H7 (cell line): ENCODE measurements at regions not wholly inside any gene's neighbourhood (a gene's known extent, or its start where the extent isn't known, plus 50 kb on each side); places are given as distances from the start of the nearest gene placed in this dataset.

Experiments used
- DNase-seq: peaks from one replicate; pipeline ENCODE4 v3.0.0; 2012
- H3K27me3 ChIP-seq: 2 replicates; pipeline ENCODE4 v1.6.0; 2011; ENCODE audit warnings: mild to moderate bottlenecking, low read length; ENCODE audit not compliant: control insufficient read depth, insufficient read depth
- H3K36me3 ChIP-seq: replicated peaks from 2 replicates; pipeline ENCODE4 v1.5.1; 2011; ENCODE audit warnings: low read length; ENCODE audit not compliant: control insufficient read depth, insufficient read depth
- H3K4me3 ChIP-seq: 2 replicates; pipeline ENCODE4 v1.5.1; 2011; ENCODE audit warnings: low read depth, mild to moderate bottlenecking, control low read depth, low read length, moderate library complexity; ENCODE audit not compliant: insufficient read depth

GRCh38 chr4:128565054-128565453, 244.4 kb upstream of the JADE1 start:
- Histone ChIP-seq H3K4me3 (no peak overlapping the region), H3K36me3 (no peaks in the 10 kb centered on the region), H3K27me3 (no peaks in the 10 kb centered on the region)
- DNase-seq = no peak

DNA sequence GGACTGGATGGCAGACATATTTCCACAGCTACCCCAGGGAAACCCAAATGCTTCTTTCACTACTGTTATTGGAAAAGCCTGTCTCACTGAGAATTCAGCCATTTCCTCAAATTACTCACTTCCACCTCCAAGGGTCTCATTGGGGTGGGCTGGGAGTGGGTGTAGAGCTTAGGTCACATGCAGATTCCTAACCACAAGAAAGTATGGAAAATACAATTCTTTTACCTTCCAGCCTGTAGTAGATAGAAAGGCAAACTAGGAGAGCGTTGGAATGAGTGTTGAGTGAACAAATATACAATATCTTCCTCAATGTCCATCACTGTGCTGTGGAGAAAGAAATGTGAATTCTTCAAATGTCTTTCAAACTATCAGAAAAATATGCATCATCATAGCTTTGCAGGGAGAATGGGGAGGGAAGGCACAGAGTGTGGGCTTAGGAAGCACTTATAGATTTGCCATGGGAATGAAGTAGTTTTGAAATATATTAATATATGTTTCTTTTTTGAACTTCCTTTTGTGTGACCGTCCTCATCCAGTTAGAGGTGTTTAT, 245.3 kb upstream of the JADE1 start:
- H3K27me3 ChIP-seq = no peaks in the 10 kb centered on the region
- no peak overlapping the region for H3K4me3 ChIP-seq

GRCh38 chr4:128560754-128561495, 248.6 kb upstream of the JADE1 start:
- Histone ChIP-seq H3K36me3 (no peaks in the 10 kb centered on the region), H3K27me3 (no peaks in the 10 kb centered on the region), H3K4me3 (no peak overlapping the region)
- no peak for DNase-seq

More for the DNA sequence above, 245.3 kb upstream of the JADE1 start:
- DNase-seq = no peak
- no peaks in the 10 kb centered on the region for H3K36me3 ChIP-seq

GRCh38 chr4:128558896-128559679, 250.4 kb upstream of the JADE1 start:
- no peak for DNase-seq
- H3K36me3 ChIP-seq = no peaks in the 10 kb centered on the region
- no peak overlapping the region for H3K4me3 ChIP-seq

GRCh38 chr4:128556756-128557155, 252.7 kb upstream of the JADE1 start:
- no peaks in the 10 kb centered on the region for H3K27me3 ChIP-seq
- H3K4me3 ChIP-seq = no peak overlapping the region
- DNase-seq = no peak
- H3K36me3 ChIP-seq = no peaks in the 10 kb centered on the region

More at GRCh38 chr4:128558896-128559679, 250.4 kb upstream of the JADE1 start:
- H3K27me3 ChIP-seq = no peaks in the 10 kb centered on the region

GRCh38 chr4:128553686-128554515, 255.6 kb upstream of the JADE1 start:
- H3K36me3 ChIP-seq = no peaks in the 10 kb centered on the region
- no peak for DNase-seq
- H3K27me3 ChIP-seq = no peaks in the 10 kb centered on the region
- no peak overlapping the region for H3K4me3 ChIP-seq

DNA sequence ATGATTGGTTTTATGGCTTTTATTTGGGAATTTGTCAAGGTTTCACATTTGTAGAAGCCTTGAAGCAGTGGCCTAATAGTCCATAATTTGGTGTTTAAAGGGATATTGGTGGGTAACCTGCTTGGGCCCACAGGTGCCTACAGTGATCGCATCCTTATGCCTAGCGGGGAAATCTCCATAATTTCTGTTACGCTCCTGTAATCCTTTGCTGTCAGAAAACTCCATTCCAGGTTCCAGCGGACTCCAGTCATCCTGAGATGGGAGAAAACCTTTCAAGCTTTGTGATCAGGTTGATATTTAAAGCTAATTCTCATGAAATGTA, 257.0 kb upstream of the JADE1 start:
- no peak for DNase-seq
- Histone ChIP-seq H3K36me3 (no peaks in the 10 kb centered on the region), H3K27me3 (no peaks in the 10 kb centered on the region), H3K4me3 (no peak overlapping the region)

DNA sequence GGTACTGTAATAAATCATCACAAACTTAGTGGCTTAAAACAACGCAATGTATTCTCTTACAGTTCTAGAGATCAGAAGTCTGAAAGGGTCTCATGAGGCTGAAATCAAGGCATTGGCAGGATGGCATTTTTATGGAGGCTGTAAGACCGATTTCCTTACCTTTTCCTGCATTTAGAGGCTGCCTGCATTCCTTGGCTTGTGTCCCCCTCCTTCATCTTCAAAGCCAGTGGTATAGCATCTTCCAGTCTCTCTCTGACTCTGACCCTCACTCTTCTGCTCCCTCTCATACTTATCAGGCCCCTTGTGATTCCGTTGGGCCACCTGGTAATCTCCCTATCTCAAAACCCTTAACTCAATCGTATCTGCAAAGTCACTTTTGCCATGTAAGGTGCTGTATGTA, 258.2 kb upstream of the JADE1 start:
- Histone ChIP-seq H3K36me3 (no peaks in the 10 kb centered on the region), H3K4me3 (no peak overlapping the region), H3K27me3 (no peaks in the 10 kb centered on the region)
- DNase-seq = no peak

DNA sequence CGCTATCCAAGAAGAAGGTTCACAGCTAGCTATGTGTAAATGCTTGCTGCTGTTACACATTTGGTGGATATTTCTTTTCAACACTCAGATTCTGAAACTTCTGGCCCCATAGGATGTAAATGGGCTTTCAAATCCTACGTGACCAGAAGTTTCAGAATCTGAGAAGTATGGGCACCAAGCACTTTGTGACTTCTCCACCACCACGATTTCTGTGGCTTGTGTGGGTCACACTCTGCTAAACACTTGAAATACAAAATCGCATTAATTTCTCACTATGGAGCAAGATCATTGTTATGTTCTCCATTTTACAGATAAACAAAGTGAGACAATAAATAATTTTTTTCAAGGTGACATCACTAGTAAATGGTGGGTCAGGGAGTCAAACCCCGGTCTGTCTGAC, 259.4 kb upstream of the JADE1 start:
- no peaks in the 10 kb centered on the region for H3K27me3 ChIP-seq
- no peaks in the 10 kb centered on the region for H3K36me3 ChIP-seq
- H3K4me3 ChIP-seq = no peak overlapping the region
- no peak for DNase-seq

DNA sequence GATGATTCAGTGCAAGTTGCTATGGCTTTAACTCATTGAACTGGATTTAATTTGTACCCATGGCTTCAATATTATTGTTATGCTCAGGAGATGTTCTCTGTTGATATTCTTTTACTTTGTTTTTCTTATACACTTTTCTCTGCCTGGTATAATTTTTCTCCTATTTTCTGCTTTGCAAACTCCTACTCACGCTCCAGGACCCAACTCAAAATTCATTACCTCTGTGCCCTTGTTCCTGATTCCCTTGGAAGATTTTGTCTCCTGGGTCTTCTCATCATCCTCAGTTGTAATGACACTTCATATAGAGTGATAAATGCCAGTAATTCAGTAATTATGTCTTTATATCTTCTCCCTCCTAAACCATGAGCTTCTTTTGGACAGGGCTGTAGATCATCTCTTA, 259.9 kb upstream of the JADE1 start:
- DNase-seq = no peak
- no peaks in the 10 kb centered on the region for H3K27me3 ChIP-seq
- H3K4me3 ChIP-seq = no peak overlapping the region
- H3K36me3 ChIP-seq = no peaks in the 10 kb centered on the region

GRCh38 chr4:128548381-128548780, 260.8 kb upstream of the PGRMC2 start:
- DNase-seq = no peak

GRCh38 chr4:128544272-128544671, 256.7 kb upstream of the PGRMC2 start:
- Histone ChIP-seq H3K27me3 (no peaks in the 10 kb centered on the region), H3K4me3 (no peak overlapping the region), H3K36me3 (no peaks in the 10 kb centered on the region)
- no peak for DNase-seq

More at GRCh38 chr4:128548381-128548780, 260.8 kb upstream of the PGRMC2 start:
- Histone ChIP-seq H3K4me3 (no peak overlapping the region), H3K36me3 (no peaks in the 10 kb centered on the region), H3K27me3 (no peaks in the 10 kb centered on the region)

GRCh38 chr4:128543696-128544095, 256.1 kb upstream of the PGRMC2 start:
- no peak for DNase-seq
- Histone ChIP-seq H3K4me3 (no peak overlapping the region), H3K27me3 (no peaks in the 10 kb centered on the region), H3K36me3 (no peaks in the 10 kb centered on the region)

DNA sequence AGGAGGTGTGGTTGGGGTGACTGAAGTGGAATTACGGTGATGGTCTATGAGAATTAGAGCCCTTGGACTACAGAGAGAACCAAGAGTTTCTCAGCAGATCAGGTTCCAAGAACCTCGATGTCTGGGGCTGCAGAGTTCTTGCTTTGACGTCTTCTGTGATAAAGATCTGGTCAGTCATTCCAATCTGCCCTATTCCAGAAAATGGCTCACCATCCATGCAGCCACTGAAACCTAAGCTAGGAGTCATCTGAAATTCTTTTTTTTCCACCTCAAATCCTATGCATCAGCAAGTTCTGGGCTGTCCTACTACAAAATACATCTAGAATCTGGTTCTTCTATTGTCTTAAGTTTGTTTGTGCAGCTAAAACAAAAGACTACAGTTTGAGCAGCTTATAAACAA, 254.4 kb upstream of the PGRMC2 start:
- Histone ChIP-seq H3K4me3 (no peak overlapping the region), H3K36me3 (no peaks in the 10 kb centered on the region), H3K27me3 (no peaks in the 10 kb centered on the region)
- DNase-seq = no peak
